ENCODE measurements at regions not wholly inside any gene's neighbourhood (a gene's known extent, or its start where the extent isn't known, plus 50 kb on each side); places are given as distances from the start of the nearest gene placed in this dataset.

- Histone ChIP-seq H3K36me3 (no peaks in the 10 kb centered on the region), H3K9me3 (no peaks in the 10 kb centered on the region), H3K27me3 (replicated peaks; ENCODE audit: insufficient read depth) (no peaks in the 10 kb centered on the region), H3K27ac (no peak overlapping the region), H3K4me1 (ENCODE audit: control insufficient read depth in 1 of 2, low read depth in 2 of 2) (peaks cover 0 to 6% of the 10 kb centered on the region in 2 donors), H3K4me3 (no peak overlapping the region)
- ATAC-seq (ENCODE audit: insufficient number of reproducible peaks, low FRiP score, low read depth) (no peak), DNase-seq (ENCODE audit: low spot score) (peak; percentile 64)
- peak; percentile 71 for TF ChIP-seq CTCF (IDR thresholded peaks at IDR 0.05)
These were observed 415.1 kb downstream of the ETS1 start for GRCh38 chr11:128172046-128172878.

GRCh38 chr11:128171506-128171905, 415.9 kb downstream of the ETS1 start:
- Histone ChIP-seq H3K4me1 (ENCODE audit: control insufficient read depth in 1 of 2, low read depth in 2 of 2) (peaks cover 0 to 6% of the 10 kb centered on the region in 2 donors), H3K4me3 (no peak overlapping the region), H3K36me3 (no peaks in the 10 kb centered on the region), H3K9me3 (no peaks in the 10 kb centered on the region), H3K27me3 (replicated peaks; ENCODE audit: insufficient read depth) (no peaks in the 10 kb centered on the region), H3K27ac (no peak overlapping the region)
- DNase-seq (ENCODE audit: low spot score) (no peak), ATAC-seq (ENCODE audit: insufficient number of reproducible peaks, low FRiP score, low read depth) (no peak)
- no peak for TF ChIP-seq CTCF (IDR thresholded peaks at IDR 0.05)

GRCh38 chr11:128165572-128165971, 421.8 kb downstream of the ETS1 start:
- Histone ChIP-seq H3K9me3 (no peaks in the 10 kb centered on the region), H3K27me3 (replicated peaks; ENCODE audit: insufficient read depth) (no peaks in the 10 kb centered on the region), H3K36me3 (no peaks in the 10 kb centered on the region), H3K4me3 (no peak overlapping the region), H3K27ac (no peak overlapping the region), H3K4me1 (ENCODE audit: control insufficient read depth in 1 of 2, low read depth in 2 of 2) (peaks cover 8 to 10% of the 10 kb centered on the region in 2 donors)
- TF ChIP-seq CTCF (IDR thresholded peaks at IDR 0.05), result no peak
- no peak for ATAC-seq (ENCODE audit: insufficient number of reproducible peaks, low FRiP score, low read depth)
- no peak for DNase-seq (ENCODE audit: low spot score)

- DNase-seq (ENCODE audit: low spot score) (no peak), ATAC-seq (ENCODE audit: insufficient number of reproducible peaks, low FRiP score, low read depth) (no peak)
- no peak for TF ChIP-seq CTCF (IDR thresholded peaks at IDR 0.05)
- Histone ChIP-seq H3K36me3 (no peaks in the 10 kb centered on the region), H3K27ac (no peak overlapping the region), H3K4me3 (no peak overlapping the region), H3K9me3 (no peaks in the 10 kb centered on the region), H3K4me1 (ENCODE audit: control insufficient read depth in 1 of 2, low read depth in 2 of 2) (peaks cover 8 to 10% of the 10 kb centered on the region in 2 donors), H3K27me3 (replicated peaks; ENCODE audit: insufficient read depth) (no peaks in the 10 kb centered on the region)
These were observed 423.1 kb downstream of the ETS1 start for GRCh38 chr11:128164080-128164741.

GRCh38 chr11:128161994-128162393, 425.4 kb downstream of the ETS1 start:
- ATAC-seq (ENCODE audit: insufficient number of reproducible peaks, low FRiP score, low read depth), result no peak
- no peak for TF ChIP-seq CTCF (IDR thresholded peaks at IDR 0.05)

More at GRCh38 chr11:128161994-128162393, 425.4 kb downstream of the ETS1 start:
- no peaks in the 10 kb centered on the region for H3K27me3 ChIP-seq (replicated peaks; ENCODE audit: insufficient read depth)
- no peak for DNase-seq (ENCODE audit: low spot score)
- peaks cover 8 to 10% of the 10 kb centered on the region in 2 donors for H3K4me1 ChIP-seq (ENCODE audit: control insufficient read depth in 1 of 2, low read depth in 2 of 2)
- H3K27ac ChIP-seq, result no peak overlapping the region
- no peaks in the 10 kb centered on the region for H3K36me3 ChIP-seq
- no peaks in the 10 kb centered on the region for H3K9me3 ChIP-seq
- no peak overlapping the region for H3K4me3 ChIP-seq
